OCI-LY7 (cell line): ENCODE measurements at regions not wholly inside any gene's neighbourhood (a gene's known extent, or its start where the extent isn't known, plus 50 kb on each side); places are given as distances from the start of the nearest gene placed in this dataset.

Experiments
- CTCF ChIP-seq: fragments of 200-600 bp; sonication (generic); conservative IDR thresholded peaks from 2 replicates; pipeline ENCODE4 v1.5.1; 2014; ENCODE audit warnings: mild to moderate bottlenecking, antibody characterized with exemption, low read length, moderate library complexity, mixed read lengths
- EZH2phosphoT487 ChIP-seq: fragments of 200-600 bp; sonication (generic); IDR thresholded peaks from 2 replicates; pipeline ENCODE4 v1.6.1; 2018; ENCODE audit warnings: low read depth, borderline replicate concordance, mild to moderate bottlenecking, mixed run types, antibody characterized with exemption, low read length, moderate library complexity, mixed read lengths

GRCh38 chr15:26087395-26087794 is 224.3 kb upstream of the ATP10A start:
- TF ChIP-seq CTCF: no peak
- no peak for TF ChIP-seq EZH2phosphoT487
